ENCODE measurements at regions not wholly inside any gene's neighbourhood (a gene's known extent, or its start where the extent isn't known, plus 50 kb on each side); places are given as distances from the start of the nearest gene placed in this dataset.

DNA sequence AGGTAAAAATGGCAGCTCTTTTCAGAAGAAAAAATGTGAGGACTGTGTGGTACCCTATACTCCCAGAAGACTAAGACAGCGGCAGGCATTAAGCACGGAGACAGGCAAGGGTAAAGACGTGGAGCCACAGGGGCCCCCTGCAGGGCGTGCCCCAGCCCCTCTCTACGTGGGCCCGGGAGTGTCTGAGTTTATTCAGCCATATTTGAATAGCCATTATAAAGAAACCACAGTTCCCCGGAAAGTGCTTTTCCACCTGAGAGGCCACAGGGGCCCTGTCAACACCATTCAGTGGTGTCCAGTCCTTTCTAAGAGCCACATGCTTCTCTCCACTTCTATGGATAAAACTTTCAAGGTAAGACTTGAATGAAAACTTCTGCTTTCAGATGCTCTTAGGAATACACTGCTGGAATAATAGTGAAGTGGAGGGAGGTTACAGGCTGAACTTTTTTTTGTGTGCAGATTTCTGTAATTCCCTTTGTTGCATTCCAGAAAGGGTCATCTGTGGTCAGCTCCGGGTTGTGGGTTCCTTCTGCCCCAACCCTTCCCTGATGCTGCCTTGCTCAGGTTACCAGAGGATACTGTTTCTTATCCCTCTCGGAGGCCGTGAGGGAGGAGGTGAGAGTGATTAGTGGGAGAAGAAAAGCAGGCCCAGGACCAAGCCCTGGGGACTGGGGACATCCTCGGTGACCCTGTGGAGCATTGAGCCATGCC, 58.4 kb downstream of the SLC25A47 start:
- H3K27ac ChIP-seq (ENCODE audit: low read length), result no peak overlapping the region
- H3K4me3 ChIP-seq (ENCODE audit: low read length in 2 of 2), result no peak overlapping the region
- H3K4me1 ChIP-seq (ENCODE audit: control insufficient read depth, insufficient read depth, low read length), result peaks cover 12% of the 10 kb centered on the region
- H3K27me3 ChIP-seq (ENCODE audit: control insufficient read depth in 1 of 2, insufficient read depth in 2 of 2, low read length in 2 of 2), result no peaks in the 10 kb centered on the region
- H3K36me3 ChIP-seq (ENCODE audit: control insufficient read depth in 2 of 2, insufficient read depth in 2 of 2, low read length in 2 of 2), result peaks cover 4 to 7% of the 10 kb centered on the region in 2 donors
- no peaks in the 10 kb centered on the region for H3K9me3 ChIP-seq (ENCODE audit: control insufficient read depth in 2 of 2, low read length in 2 of 2)
- H3K9ac ChIP-seq (ENCODE audit: low read length in 2 of 2), result no peak overlapping the region

DNA sequence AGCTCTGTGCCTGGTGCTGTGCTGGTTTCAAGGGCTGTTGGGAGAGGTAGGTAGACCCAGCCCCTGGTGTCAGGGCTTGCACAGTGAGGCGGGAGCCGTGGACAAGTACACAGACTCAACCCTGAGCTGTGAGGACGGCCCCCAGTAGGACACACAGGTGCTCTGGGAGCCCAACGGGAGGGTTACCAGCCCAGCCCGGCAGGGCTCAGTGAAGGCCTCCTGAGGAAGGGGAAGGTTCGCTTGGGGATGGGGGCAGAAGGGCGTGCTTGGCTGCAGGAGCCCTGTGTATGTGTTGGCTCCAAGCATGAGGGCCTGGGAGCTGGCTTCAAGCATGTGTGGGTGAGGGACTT, 58.9 kb downstream of the SLC25A47 start:
- H3K36me3 ChIP-seq (ENCODE audit: control insufficient read depth in 2 of 2, insufficient read depth in 2 of 2, low read length in 2 of 2), result peaks cover 4 to 7% of the 10 kb centered on the region in 2 donors
- H3K27me3 ChIP-seq (ENCODE audit: control insufficient read depth in 1 of 2, insufficient read depth in 2 of 2, low read length in 2 of 2), result no peaks in the 10 kb centered on the region
- H3K27ac ChIP-seq (ENCODE audit: low read length), result no peak overlapping the region
- H3K9me3 ChIP-seq (ENCODE audit: control insufficient read depth in 2 of 2, low read length in 2 of 2), result no peaks in the 10 kb centered on the region
- H3K4me1 ChIP-seq (ENCODE audit: control insufficient read depth, insufficient read depth, low read length), result peaks cover 8% of the 10 kb centered on the region
- H3K4me3 ChIP-seq (ENCODE audit: low read length in 2 of 2), result no peak overlapping the region
- no peak overlapping the region for H3K9ac ChIP-seq (ENCODE audit: low read length in 2 of 2)

DNA sequence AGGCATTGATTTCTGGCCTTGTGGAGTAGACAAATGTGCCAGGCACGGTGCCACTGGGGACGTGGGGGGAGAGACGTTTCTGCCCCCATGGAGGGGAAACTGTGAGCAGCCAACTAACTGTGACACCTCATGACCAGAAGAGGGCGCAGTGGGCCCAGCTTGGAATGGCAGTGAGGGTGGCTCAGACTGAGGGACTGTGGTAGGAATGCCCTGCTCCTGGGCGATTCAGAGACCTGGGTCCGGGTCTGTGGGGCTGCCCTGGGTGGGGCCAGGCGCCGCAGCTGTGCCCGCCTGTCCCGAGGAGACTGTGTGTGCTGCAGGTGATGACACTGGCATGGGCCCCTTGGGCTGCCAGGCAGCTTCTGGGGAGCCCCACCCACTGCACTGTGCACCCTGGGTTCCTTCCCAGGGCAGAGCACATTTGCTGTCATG, 60.6 kb downstream of the SLC25A47 start:
- peaks cover 4 to 7% of the 10 kb centered on the region in 2 donors for H3K36me3 ChIP-seq (ENCODE audit: control insufficient read depth in 2 of 2, insufficient read depth in 2 of 2, low read length in 2 of 2)
- no peak overlapping the region for H3K27ac ChIP-seq (ENCODE audit: low read length)
- H3K4me1 ChIP-seq (ENCODE audit: control insufficient read depth, insufficient read depth, low read length), result peaks cover 3% of the 10 kb centered on the region
- H3K4me3 ChIP-seq (ENCODE audit: low read length in 2 of 2), result no peak overlapping the region
- H3K9me3 ChIP-seq (ENCODE audit: control insufficient read depth in 2 of 2, low read length in 2 of 2), result no peaks in the 10 kb centered on the region
- no peaks in the 10 kb centered on the region for H3K27me3 ChIP-seq (ENCODE audit: control insufficient read depth in 1 of 2, insufficient read depth in 2 of 2, low read length in 2 of 2)
- H3K9ac ChIP-seq (ENCODE audit: low read length in 2 of 2), result no peak overlapping the region

DNA sequence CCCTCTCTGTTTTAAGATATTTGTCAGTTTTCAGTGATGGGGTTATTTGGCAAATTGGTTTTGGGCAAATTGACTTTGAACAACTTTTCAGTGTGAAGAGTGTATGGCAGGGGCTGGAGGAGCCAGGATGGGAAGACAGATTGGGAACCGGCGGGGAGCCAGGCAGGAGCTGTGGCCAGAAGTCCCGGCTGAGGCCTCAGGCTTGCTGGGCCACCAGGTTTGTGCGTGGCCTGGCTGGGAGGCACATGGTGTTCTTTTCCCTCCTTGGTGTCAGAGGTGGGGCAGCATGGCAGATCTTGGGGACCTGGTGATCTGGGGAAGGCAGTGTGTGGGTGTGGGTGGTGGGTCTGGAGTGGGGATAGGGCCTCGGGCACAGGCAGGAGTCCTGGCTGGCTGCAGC, 61.1 kb downstream of the SLC25A47 start:
- Histone ChIP-seq H3K4me3 (ENCODE audit: low read length in 2 of 2) (no peak overlapping the region), H3K9ac (ENCODE audit: low read length in 2 of 2) (no peak overlapping the region), H3K9me3 (ENCODE audit: control insufficient read depth in 2 of 2, low read length in 2 of 2) (no peaks in the 10 kb centered on the region), H3K27ac (ENCODE audit: low read length) (no peak overlapping the region), H3K36me3 (ENCODE audit: control insufficient read depth in 2 of 2, insufficient read depth in 2 of 2, low read length in 2 of 2) (peaks cover 4 to 7% of the 10 kb centered on the region in 2 donors), H3K27me3 (ENCODE audit: control insufficient read depth in 1 of 2, insufficient read depth in 2 of 2, low read length in 2 of 2) (no peaks in the 10 kb centered on the region), H3K4me1 (ENCODE audit: control insufficient read depth, insufficient read depth, low read length) (peaks cover 3% of the 10 kb centered on the region)

DNA sequence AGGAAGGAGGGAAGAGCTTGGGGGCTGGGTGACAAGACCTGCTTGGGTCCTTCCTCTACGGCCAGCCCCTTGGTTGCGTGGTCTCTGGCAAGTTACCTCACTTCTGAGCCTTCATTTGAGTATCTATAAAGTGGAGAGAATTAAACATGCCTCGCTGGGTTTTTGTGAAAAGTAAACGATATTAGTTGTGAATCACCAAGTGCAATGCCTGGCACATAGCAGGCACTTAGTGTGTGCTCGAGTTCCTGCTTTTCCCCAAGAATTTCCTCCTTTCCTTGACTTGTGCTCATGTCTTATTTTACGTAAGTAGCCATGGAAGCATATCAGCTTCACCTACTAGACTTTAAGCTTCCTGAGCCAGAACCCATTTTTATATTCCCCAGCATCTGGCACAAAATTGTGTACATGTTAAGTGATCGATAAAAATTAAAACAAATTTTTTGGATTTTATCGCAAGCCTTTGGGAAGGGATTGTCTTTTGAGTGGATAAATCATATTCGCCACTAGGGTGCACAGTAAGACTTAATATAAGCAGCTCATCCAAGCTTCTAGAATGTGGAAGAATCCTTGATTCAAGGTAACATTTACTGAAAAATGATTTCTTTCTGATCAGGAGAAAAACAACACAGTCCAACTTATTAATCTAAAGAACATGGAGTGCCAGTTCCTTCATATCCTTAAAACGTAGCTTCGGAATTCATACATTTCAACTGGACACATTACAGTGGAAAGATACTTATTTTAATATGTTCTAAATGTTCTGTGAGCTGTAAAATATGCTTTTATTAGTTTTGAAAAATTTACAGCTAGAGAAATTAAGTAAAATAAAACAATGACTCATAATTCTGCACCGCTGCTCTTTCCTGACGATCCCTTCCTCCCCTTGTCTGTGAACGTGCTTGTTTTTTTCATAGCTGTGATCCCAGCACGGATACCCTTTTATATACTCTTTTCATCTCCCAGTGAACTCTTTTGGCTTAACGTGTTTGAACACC, 62.0 kb downstream of the SLC25A47 start:
- Histone ChIP-seq H3K27me3 (ENCODE audit: control insufficient read depth in 1 of 2, insufficient read depth in 2 of 2, low read length in 2 of 2) (no peaks in the 10 kb centered on the region), H3K4me3 (ENCODE audit: low read length in 2 of 2) (no peak overlapping the region), H3K36me3 (ENCODE audit: control insufficient read depth in 2 of 2, insufficient read depth in 2 of 2, low read length in 2 of 2) (peaks cover 4 to 9% of the 10 kb centered on the region in 2 donors), H3K27ac (ENCODE audit: low read length) (no peak overlapping the region), H3K9ac (ENCODE audit: low read length in 2 of 2) (no peak overlapping the region), H3K9me3 (ENCODE audit: control insufficient read depth in 2 of 2, low read length in 2 of 2) (no peaks in the 10 kb centered on the region), H3K4me1 (ENCODE audit: control insufficient read depth, insufficient read depth, low read length) (peaks cover 5% of the 10 kb centered on the region)

DNA sequence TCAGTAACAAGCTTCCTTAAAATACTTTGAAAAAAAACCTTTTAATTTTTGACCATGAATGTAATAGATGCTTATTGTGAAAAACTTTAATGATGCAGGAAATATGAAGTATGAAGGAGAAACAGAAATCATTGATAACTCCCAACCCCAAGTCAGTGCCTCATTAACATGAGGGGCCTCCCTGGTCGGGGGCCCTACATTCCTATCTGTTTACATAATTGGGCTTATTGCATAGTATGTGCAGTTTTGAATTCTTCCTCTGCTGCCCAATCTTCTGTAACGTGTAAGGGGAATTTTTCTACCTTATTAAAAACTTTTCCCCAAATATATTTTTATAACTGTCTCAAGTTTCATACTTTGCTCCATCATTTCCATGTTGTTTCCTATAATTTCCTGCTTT, 63.0 kb downstream of the SLC25A47 start:
- Histone ChIP-seq H3K27me3 (ENCODE audit: control insufficient read depth in 1 of 2, insufficient read depth in 2 of 2, low read length in 2 of 2) (no peaks in the 10 kb centered on the region), H3K27ac (ENCODE audit: low read length) (no peak overlapping the region), H3K4me1 (ENCODE audit: control insufficient read depth, insufficient read depth, low read length) (peaks cover 5% of the 10 kb centered on the region), H3K36me3 (ENCODE audit: control insufficient read depth in 2 of 2, insufficient read depth in 2 of 2, low read length in 2 of 2) (peaks cover 4 to 9% of the 10 kb centered on the region in 2 donors), H3K9ac (ENCODE audit: low read length in 2 of 2) (no peak overlapping the region), H3K4me3 (ENCODE audit: low read length in 2 of 2) (no peak overlapping the region), H3K9me3 (ENCODE audit: control insufficient read depth in 2 of 2, low read length in 2 of 2) (no peaks in the 10 kb centered on the region)

DNA sequence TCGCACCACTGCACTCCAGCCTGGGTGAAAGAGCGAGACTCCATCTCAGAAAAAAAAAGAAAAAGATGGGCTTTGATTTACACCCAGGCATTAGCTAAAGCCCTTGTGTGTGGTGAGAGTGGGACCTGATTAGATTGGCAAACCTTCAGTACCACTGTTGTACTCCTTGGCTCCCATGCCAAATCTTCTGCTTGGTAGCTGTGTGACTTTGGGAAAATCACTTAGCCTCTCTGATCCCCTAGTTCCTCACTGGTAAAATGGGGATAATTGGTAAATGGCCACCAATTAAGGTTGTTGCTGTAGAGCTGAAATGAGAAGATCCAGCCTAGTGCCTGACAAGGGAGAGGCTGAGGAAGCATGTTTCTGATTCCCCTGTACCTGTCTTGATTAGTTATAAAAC, 63.7 kb downstream of the SLC25A47 start:
- Histone ChIP-seq H3K27ac (ENCODE audit: low read length) (no peak overlapping the region), H3K9me3 (ENCODE audit: control insufficient read depth in 2 of 2, low read length in 2 of 2) (no peaks in the 10 kb centered on the region), H3K36me3 (ENCODE audit: control insufficient read depth in 2 of 2, insufficient read depth in 2 of 2, low read length in 2 of 2) (peaks cover 1 to 6% of the 10 kb centered on the region in 2 donors), H3K9ac (ENCODE audit: low read length in 2 of 2) (no peak overlapping the region), H3K4me1 (ENCODE audit: control insufficient read depth, insufficient read depth, low read length) (peaks cover 5% of the 10 kb centered on the region), H3K4me3 (ENCODE audit: low read length in 2 of 2) (no peak overlapping the region), H3K27me3 (ENCODE audit: control insufficient read depth in 1 of 2, insufficient read depth in 2 of 2, low read length in 2 of 2) (no peaks in the 10 kb centered on the region)

DNA sequence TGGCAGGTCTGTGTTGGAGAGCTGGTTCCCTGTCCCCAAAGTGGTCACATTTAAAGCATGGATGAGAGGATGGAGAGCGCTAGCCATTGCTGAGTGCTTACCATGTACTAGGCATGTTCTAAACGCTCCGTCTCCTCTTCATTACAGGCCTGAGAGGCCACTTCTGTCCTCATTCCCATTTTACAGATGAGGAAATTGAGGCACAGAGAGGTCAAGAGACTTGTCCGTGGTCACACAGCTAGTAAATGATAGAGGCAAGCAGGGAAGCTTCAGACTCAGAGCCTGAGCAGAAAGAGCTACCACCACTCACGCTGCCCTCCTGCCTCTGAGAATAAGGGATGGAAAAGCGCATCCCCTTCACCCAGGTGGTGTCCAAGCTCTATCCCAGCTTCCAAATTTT, 64.3 kb downstream of the SLC25A47 start:
- Histone ChIP-seq H3K36me3 (ENCODE audit: control insufficient read depth in 2 of 2, insufficient read depth in 2 of 2, low read length in 2 of 2) (peaks cover 0 to 2% of the 10 kb centered on the region in 2 donors), H3K4me3 (ENCODE audit: low read length in 2 of 2) (no peak overlapping the region), H3K9ac (ENCODE audit: low read length in 2 of 2) (no peak overlapping the region), H3K4me1 (ENCODE audit: control insufficient read depth, insufficient read depth, low read length) (peaks cover 5% of the 10 kb centered on the region), H3K27ac (ENCODE audit: low read length) (no peak overlapping the region), H3K27me3 (ENCODE audit: control insufficient read depth in 1 of 2, insufficient read depth in 2 of 2, low read length in 2 of 2) (no peaks in the 10 kb centered on the region), H3K9me3 (ENCODE audit: control insufficient read depth in 2 of 2, low read length in 2 of 2) (no peaks in the 10 kb centered on the region)

DNA sequence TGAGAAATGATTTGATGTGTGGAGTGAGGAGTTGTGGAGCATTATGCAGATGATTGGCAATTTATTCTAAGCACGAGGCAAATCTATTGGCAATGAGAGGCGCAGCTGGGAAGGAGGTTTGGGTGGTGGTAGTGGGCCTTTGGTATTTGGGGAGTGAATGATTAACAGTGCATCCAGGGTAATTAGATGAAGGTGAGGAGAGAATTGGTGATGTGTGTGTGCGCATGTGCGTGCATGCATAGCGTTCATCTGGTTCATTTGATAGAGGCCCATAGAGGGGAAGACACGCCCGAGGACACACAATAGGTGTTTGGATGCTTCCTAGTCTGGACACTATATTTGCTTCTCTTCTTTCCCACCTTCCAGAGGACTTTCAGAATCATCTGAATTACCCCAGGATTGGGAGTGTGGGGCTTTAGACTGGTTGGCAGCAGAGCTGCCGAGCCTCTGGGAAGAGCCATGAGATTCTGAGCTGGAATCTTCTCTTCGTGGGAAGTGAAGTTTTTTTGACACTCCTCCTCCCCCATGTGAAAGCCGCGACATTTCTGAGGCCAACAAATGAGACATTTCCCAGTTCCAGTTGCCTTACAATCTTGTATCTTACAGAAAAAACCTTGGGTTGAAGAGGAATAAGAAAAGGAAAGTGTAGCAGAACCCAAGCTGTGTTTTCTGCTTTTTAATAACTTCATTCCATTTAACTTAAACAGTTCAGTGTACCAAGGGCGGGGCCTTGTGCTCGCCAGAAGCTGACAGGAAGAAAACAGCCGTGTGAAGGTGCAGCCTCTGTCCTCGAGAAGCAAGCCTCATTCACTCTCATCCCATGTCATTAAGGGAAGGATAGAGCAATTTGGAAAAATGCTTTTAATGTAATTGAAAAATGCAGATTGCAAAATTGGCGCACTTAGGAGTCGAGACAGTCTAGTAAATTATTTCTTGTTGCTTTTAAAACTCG, 65.2 kb downstream of the SLC25A47 start:
- Histone ChIP-seq H3K9me3 (ENCODE audit: control insufficient read depth in 2 of 2, low read length in 2 of 2) (no peaks in the 10 kb centered on the region), H3K27me3 (ENCODE audit: control insufficient read depth in 1 of 2, insufficient read depth in 2 of 2, low read length in 2 of 2) (no peaks in the 10 kb centered on the region), H3K36me3 (ENCODE audit: control insufficient read depth in 2 of 2, insufficient read depth in 2 of 2, low read length in 2 of 2) (peaks cover 0 to 2% of the 10 kb centered on the region in 2 donors), H3K9ac (ENCODE audit: low read length in 2 of 2) (no peak overlapping the region), H3K4me1 (ENCODE audit: control insufficient read depth, insufficient read depth, low read length) (peaks cover 7% of the 10 kb centered on the region), H3K27ac (ENCODE audit: low read length) (no peak overlapping the region), H3K4me3 (ENCODE audit: low read length in 2 of 2) (no peak overlapping the region)

DNA sequence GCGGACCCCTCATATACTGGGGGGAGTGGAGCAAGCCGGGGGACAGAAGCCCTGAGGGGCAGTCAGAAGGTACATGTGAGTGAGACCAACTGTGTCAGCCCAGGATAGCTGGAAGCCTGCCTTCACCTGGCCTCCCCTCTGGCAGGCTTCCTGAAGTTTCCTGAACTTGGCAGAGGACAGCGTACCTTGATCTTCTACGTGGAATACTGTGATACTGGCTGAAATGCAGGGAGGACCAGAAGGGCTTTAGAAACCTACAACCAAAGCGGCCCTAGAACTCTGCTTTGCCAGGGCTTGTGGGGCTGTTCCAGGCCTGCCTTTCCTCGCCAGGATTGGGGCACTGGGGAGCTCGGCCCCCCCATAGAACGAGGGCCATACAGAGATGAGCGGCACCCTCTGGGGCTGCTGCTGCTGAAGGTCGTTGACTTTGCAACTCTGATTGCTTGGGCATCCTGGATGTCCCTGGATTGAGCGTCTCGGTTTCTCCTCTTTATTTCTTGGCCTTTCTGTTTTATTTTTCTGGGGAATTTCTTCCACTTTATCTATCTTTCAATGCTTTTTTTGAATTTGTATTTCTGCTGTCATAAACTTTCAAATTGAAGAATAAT, 66.5 kb downstream of the SLC25A47 start:
- Histone ChIP-seq H3K4me3 (ENCODE audit: low read length in 2 of 2) (no peak overlapping the region), H3K27ac (ENCODE audit: low read length) (no peak overlapping the region), H3K9ac (ENCODE audit: low read length in 2 of 2) (no peak overlapping the region), H3K9me3 (ENCODE audit: control insufficient read depth in 2 of 2, low read length in 2 of 2) (no peaks in the 10 kb centered on the region), H3K36me3 (ENCODE audit: control insufficient read depth in 2 of 2, insufficient read depth in 2 of 2, low read length in 2 of 2) (peaks cover 0 to 2% of the 10 kb centered on the region in 2 donors), H3K4me1 (ENCODE audit: control insufficient read depth, insufficient read depth, low read length) (peaks cover 11% of the 10 kb centered on the region), H3K27me3 (ENCODE audit: control insufficient read depth in 1 of 2, insufficient read depth in 2 of 2, low read length in 2 of 2) (no peaks in the 10 kb centered on the region)
